GM12864 (cell line): ENCODE measurements at regions not wholly inside any gene's neighbourhood (a gene's known extent, or its start where the extent isn't known, plus 50 kb on each side); places are given as distances from the start of the nearest gene placed in this dataset.
"Not testable (repeated sequence)": the region's sequence is repeated elsewhere in the genome, so short reads cannot be mapped to it uniquely, and the experiment has no call there.

Source experiments
- DNase-seq: peaks from one replicate; pipeline ENCODE4 v3.0.0-alpha.2; 2011; ENCODE audit warnings: low read depth
- H3K4me3 ChIP-seq: 2 replicates; pipeline ENCODE4 v1.5.1; 2011; ENCODE audit warnings: mild to moderate bottlenecking, low read depth, low read length, control low read depth
- TF ChIP-seq, protein P1 (sequence below): IDR thresholded peaks from 2 replicates; pipeline ENCODE4 v1.5.1; 2011; ENCODE audit warnings: low read depth, mild to moderate bottlenecking, moderate library complexity, low read length, control low read depth, inconsistent platforms; ENCODE audit errors: missing control alignments

DNA sequence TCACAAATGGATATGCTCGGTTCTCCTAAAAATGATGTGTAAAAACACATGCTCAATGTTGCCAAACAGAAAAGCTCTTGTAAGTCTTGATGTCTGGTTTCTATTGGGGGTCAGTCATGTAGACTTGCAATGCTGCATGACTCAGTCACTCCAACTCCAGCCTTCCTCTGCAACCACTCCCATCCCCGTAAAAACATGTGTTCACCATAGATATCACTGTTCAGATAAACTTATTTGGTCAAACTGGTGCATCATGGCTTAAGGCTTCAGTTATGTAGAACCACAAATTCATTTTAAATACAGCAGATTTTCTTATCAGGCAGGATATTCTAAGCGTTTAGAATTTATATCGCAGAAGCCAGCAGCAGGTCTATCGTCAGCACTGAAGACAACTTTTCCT lies 298.4 kb upstream of the LUZP2 start:
- H3K4me3 ChIP-seq = no peak overlapping the region
- no peak for DNase-seq
- TF ChIP-seq, protein P1, sequence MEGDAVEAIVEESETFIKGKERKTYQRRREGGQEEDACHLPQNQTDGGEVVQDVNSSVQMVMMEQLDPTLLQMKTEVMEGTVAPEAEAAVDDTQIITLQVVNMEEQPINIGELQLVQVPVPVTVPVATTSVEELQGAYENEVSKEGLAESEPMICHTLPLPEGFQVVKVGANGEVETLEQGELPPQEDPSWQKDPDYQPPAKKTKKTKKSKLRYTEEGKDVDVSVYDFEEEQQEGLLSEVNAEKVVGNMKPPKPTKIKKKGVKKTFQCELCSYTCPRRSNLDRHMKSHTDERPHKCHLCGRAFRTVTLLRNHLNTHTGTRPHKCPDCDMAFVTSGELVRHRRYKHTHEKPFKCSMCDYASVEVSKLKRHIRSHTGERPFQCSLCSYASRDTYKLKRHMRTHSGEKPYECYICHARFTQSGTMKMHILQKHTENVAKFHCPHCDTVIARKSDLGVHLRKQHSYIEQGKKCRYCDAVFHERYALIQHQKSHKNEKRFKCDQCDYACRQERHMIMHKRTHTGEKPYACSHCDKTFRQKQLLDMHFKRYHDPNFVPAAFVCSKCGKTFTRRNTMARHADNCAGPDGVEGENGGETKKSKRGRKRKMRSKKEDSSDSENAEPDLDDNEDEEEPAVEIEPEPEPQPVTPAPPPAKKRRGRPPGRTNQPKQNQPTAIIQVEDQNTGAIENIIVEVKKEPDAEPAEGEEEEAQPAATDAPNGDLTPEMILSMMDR = no peak

DNA sequence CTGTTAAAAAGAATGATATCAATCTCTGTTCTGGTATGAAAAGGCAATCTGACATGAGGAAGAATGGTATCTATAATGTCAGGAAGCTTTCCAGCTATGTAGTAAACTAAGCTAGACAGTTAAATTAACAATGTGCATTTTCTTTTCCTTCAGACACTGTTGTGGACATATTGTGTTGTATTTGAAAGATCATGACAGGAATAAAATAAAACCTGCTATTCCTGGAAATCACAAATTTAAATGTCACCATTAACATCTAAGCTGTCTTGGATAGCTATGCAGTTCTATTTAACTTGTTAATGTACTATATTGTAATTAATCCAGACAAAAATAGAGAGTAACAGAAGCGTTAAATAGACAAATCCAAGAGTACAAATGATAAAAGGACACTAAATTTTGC lies 297.4 kb upstream of the LUZP2 start:
- DNase-seq = no peak
- H3K4me3 ChIP-seq = no peak overlapping the region

DNA sequence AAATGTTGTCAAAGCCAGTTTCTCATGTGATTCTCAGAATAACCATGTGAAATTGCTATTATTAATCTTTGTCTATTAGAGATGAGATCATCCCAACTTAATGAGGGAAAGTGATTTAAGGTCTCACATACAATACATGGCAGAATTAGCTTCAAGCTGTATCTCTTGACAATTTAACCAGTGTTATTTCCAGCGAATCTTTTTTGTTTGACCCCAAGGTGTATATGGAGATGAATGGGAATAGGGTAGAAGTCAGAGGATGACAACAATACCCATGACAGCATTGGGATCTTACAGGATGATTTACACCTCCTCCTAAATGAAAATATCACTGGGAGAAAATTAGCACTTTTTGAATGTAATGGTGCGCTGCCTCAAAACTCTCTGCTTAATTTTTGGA lies 290.8 kb upstream of the LUZP2 start:
- no peak overlapping the region for H3K4me3 ChIP-seq
- no peak for DNase-seq
- TF ChIP-seq, protein P1 = no peak

More for the DNA sequence above, 297.4 kb upstream of the LUZP2 start:
- TF ChIP-seq, protein P1 = no peak

DNA sequence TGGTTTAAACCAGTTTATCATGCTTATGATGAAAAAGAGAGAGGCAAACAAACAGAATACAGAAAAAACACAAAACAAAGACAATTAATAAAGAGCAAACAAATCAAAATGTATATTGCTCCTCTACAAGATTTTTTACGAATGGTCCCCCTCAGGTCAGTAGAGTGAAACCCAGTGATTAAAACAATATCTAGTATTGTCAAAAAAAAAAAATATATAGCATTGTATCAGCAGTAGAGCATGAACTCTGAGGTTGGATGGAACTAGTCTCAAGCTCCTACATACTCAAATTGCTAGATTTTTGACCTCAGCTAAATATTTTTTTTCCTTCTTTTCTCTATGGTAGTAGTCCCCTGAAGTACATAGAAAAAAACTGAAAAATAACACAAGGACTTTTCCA lies 290.3 kb upstream of the LUZP2 start:
- DNase-seq = no peak
- no peak overlapping the region for H3K4me3 ChIP-seq
- TF ChIP-seq, protein P1 = no peak

DNA sequence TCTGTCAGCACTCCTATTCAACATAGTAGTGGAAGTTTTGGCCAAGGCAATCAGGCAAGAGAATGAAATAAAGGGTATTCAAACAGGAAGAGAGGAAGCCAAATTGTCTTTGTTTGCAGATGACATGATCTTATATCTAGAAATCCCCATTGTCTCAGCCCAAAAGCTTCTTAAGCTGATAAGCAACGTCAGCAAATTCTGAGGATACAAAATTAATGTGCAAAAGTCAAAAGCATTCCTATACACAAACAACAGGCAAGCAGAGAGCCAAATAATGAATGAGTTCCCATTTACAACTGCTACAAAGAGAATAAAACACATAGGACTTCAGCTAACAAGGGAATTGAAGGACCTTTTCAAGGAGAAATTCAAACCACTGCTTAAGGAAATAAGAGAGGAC lies 280.4 kb upstream of the LUZP2 start:
- TF ChIP-seq, protein P1 = no peak
- no peak for DNase-seq
- H3K4me3 ChIP-seq = no peak overlapping the region

DNA sequence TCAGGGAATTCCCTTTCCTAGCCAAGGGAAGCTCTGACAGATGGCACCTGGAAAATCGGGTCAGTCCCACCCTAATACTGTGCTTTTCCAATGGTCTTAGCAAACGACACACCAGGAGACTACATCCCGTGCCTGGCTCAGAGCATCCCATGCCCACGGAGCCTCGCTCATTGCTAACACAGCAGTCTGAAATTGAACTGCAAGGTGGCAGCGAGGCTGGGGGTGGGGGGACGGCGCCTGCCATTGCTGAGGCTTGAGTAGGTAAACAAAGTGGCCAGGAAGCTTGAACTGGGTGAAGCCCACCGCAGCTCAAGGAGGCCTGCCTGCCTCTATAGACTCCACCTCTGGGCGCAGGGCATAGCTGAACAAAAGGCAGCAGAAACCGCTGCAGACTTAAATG lies 279.5 kb upstream of the LUZP2 start:
- not testable (repeated sequence) for DNase-seq, H3K4me3 ChIP-seq

DNA sequence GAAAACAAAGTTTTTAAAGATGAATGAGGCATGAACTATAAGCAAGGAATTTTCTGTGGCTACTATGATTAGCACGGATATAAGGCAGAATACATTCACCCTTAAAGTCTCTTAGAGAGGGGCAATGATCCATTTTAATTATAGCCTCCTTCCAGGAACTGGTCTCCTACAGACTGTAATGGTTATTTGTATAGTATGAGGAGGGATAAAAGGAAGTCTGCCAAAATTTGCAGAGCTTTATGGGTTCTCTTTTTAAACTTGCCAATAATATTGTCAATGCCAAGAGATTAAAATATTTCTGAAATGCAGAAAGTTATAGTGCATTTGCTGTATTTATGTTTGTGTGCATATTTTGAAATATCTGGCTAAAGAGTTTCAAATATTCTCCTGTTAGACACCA lies 271.4 kb upstream of the LUZP2 start:
- TF ChIP-seq, protein P1 = no peak
- DNase-seq = no peak
- no peak overlapping the region for H3K4me3 ChIP-seq

DNA sequence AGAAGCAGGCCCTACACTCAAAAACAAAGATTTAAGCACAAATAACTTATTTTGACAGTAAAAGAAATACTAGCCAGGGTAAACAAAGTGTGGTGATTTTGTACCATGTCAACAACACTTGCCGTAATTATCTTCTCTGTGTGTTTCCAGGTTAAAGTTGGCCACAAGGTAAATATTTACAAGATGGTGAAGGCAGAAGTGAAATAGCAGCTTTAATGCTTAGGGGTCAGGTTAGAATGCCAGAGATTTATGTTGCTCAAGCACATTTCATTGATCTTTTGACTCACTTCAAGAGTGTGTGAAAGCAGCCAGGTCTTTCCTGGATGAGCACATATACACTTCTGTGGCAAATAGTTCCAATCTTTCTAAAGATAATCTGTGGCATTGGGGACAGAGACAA lies 270.2 kb upstream of the LUZP2 start:
- TF ChIP-seq, protein P1 = no peak
- no peak for DNase-seq
- no peak overlapping the region for H3K4me3 ChIP-seq
